ENCODE measurements at regions not wholly inside any gene's neighbourhood (a gene's known extent, or its start where the extent isn't known, plus 50 kb on each side); places are given as distances from the start of the nearest gene placed in this dataset.
"Not testable (repeated sequence)": the region's sequence is repeated elsewhere in the genome, so short reads cannot be mapped to it uniquely, and the experiment has no call there.

GRCh38 chrX:14309431-14309830, 219.9 kb upstream of the GLRA2 start:
- no peaks in the 10 kb centered on the region for H3K27me3 ChIP-seq
- H3K36me3 ChIP-seq: no peaks in the 10 kb centered on the region
- peaks cover 0 to 8% (median 0%) of the 10 kb centered on the region in 12 donors for H3K9me3 ChIP-seq
- no peaks in the 10 kb centered on the region for H3K4me1 ChIP-seq
- no peak overlapping the region for H3K27ac ChIP-seq
- intact Hi-C loops (cut with DNase I): no loop called here
- ATAC-seq (no peak), DNase-seq (no peak)
- no peak for TF ChIP-seq POLR2A (IDR thresholded peaks at IDR 0.05)
- WGBS, 4 donors: 71 to 86% (median 79%) methylated on average over 1 of the region's 1 CpG
- no peak overlapping the region for H3K4me3 ChIP-seq

DNA sequence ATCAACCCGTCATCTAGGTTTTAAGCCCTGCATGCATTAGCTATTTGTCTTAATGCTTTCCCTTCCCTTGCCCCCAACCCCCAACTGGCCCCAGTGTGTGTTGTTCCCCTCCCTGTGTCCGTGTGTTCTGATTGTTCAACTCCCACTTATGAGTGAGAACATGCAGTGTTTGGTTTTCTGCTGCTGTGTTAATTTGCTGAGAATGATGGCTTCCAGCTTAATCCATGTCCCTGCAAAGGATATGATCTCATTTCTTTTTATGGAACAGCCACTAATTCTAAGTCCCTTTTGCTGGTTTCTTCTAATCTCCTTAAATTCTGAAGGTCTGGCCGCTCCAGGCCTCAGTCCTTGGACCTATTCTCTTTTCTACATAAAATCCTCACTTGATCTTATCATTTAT, 220.4 kb upstream of the GLRA2 start:
- H3K4me1 ChIP-seq; intact Hi-C loops (cut with DNase I); H3K27ac ChIP-seq; H3K36me3 ChIP-seq; ATAC-seq; H3K27me3 ChIP-seq; DNase-seq; H3K9me3 ChIP-seq; H3K4me3 ChIP-seq: not testable (repeated sequence)
- WGBS, 4 donors: 44 to 68% (median 58%) methylated on average over 3 of the region's 3 CpGs

DNA sequence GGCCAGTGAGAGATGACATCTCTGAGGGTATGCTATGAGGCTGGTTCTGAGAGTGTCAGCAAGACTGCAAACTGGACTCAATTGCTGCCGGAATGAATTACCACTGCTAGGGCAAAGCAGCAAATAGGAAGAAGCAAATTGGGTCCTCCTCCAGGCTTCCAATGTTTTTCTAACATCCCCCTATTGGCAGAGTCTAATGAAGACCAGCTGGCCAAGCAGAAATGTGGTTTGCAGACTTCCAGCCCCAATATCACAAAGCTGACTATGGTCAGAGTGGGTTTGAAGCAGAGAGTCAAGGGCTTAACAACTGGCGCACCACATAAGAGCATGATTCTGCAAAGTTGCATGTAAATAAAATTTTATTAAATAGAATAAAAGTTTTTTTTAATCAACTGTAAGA, 225.4 kb upstream of the GLRA2 start:
- intact Hi-C loops (cut with DNase I): no loop called here
- Histone ChIP-seq H3K9me3 (no peaks in the 10 kb centered on the region), H3K36me3 (no peaks in the 10 kb centered on the region), H3K27ac (no peak overlapping the region), H3K27me3 (no peaks in the 10 kb centered on the region), H3K4me3 (no peak overlapping the region), H3K4me1 (no peaks in the 10 kb centered on the region)
- ATAC-seq: no peak
- no peak for DNase-seq
- no peak for TF ChIP-seq POLR2A (IDR thresholded peaks at IDR 0.05)
- TF ChIP-seq, protein P1, sequence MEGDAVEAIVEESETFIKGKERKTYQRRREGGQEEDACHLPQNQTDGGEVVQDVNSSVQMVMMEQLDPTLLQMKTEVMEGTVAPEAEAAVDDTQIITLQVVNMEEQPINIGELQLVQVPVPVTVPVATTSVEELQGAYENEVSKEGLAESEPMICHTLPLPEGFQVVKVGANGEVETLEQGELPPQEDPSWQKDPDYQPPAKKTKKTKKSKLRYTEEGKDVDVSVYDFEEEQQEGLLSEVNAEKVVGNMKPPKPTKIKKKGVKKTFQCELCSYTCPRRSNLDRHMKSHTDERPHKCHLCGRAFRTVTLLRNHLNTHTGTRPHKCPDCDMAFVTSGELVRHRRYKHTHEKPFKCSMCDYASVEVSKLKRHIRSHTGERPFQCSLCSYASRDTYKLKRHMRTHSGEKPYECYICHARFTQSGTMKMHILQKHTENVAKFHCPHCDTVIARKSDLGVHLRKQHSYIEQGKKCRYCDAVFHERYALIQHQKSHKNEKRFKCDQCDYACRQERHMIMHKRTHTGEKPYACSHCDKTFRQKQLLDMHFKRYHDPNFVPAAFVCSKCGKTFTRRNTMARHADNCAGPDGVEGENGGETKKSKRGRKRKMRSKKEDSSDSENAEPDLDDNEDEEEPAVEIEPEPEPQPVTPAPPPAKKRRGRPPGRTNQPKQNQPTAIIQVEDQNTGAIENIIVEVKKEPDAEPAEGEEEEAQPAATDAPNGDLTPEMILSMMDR (IDR thresholded peaks at IDR 0.05): no peak
- 87 to 91% (median 89%) methylated on average over 2 of the region's 2 CpGs for WGBS, 4 donors

- H3K27me3 ChIP-seq; H3K4me1 ChIP-seq; H3K27ac ChIP-seq; intact Hi-C loops (cut with DNase I); H3K9me3 ChIP-seq; ATAC-seq; H3K4me3 ChIP-seq; DNase-seq; H3K36me3 ChIP-seq: not testable (repeated sequence)
- WGBS, 4 donors: 90 to 93% (median 92%) methylated on average over 18 to 28 of the region's 28 CpGs
Observed at GRCh38 chrX:14302561-14302960, 226.8 kb upstream of the GLRA2 start.

GRCh38 chrX:14300376-14300775, 229.0 kb upstream of the GLRA2 start:
- no peak for ATAC-seq
- H3K4me1 ChIP-seq: no peaks in the 10 kb centered on the region
- WGBS, 4 donors: 71 to 84% (median 75%) methylated on average over 2 of the region's 2 CpGs
- intact Hi-C loops (cut with DNase I): no loop called here
- no peak for DNase-seq
- no peak overlapping the region for H3K4me3 ChIP-seq
- H3K27me3 ChIP-seq: no peaks in the 10 kb centered on the region
- H3K27ac ChIP-seq: no peak overlapping the region
- H3K36me3 ChIP-seq: no peaks in the 10 kb centered on the region
- H3K9me3 ChIP-seq: peaks cover 0 to 4% (median 0%) of the 10 kb centered on the region in 12 donors
- no peak for TF ChIP-seq POLR2A (IDR thresholded peaks at IDR 0.05)
- TF ChIP-seq, protein P1 (IDR thresholded peaks at IDR 0.05): no peak

- no peak for DNase-seq
- intact Hi-C loops (cut with DNase I): no loop called here
- Histone ChIP-seq H3K27ac (no peak overlapping the region), H3K4me3 (no peak overlapping the region), H3K4me1 (no peaks in the 10 kb centered on the region), H3K9me3 (peaks cover 0 to 5% (median 0%) of the 10 kb centered on the region in 12 donors), H3K36me3 (no peaks in the 10 kb centered on the region), H3K27me3 (no peaks in the 10 kb centered on the region)
- TF ChIP-seq, protein P1 (IDR thresholded peaks at IDR 0.05): no peak
- no peak for TF ChIP-seq POLR2A (IDR thresholded peaks at IDR 0.05)
- no peak for ATAC-seq
Observed at GRCh38 chrX:14295426-14295825, 233.9 kb upstream of the GLRA2 start.

Data from heart left ventricle (tissue), 16 donors.